Calu3 (cell line): ENCODE measurements at regions not wholly inside any gene's neighbourhood (a gene's known extent, or its start where the extent isn't known, plus 50 kb on each side); places are given as distances from the start of the nearest gene placed in this dataset.

Experiments used
- BruUV-seq: library from RNA; stranded (reverse); fragments of 400-500 nt; replicated peaks from 2 replicates; lab custom pipeline; 2021; lab: Mats Ljungman, UMichigan
- CTCF ChIA-PET: fragments of 300-600 bp; sonication (Branson Sonifier 250); formaldehyde crosslinking; loops from one replicate; lab custom pipeline; 2022; ENCODE audit warnings: antibody characterized with exemption; lab: Charles Lee
- DNase-seq: peaks from one replicate; pipeline ENCODE4 v3.0.0; 2022
- H3K27ac Mint-ChIP-seq: one replicate; pipeline ENCODE4 v1.8.0; 2022; ENCODE audit warnings: mixed read lengths; ENCODE audit not compliant: unreplicated experiment
- H3K27me3 Mint-ChIP-seq: one replicate; pipeline ENCODE4 v1.8.0; 2022; ENCODE audit warnings: mixed read lengths; ENCODE audit not compliant: unreplicated experiment
- H3K36me3 Mint-ChIP-seq: one replicate; pipeline ENCODE4 v1.8.0; 2022; ENCODE audit warnings: mild to moderate bottlenecking, moderate library complexity, mixed read lengths; ENCODE audit not compliant: insufficient read depth, unreplicated experiment
- H3K4me1 Mint-ChIP-seq: one replicate; pipeline ENCODE4 v1.8.0; 2022; ENCODE audit warnings: mild to moderate bottlenecking, low read depth, mixed read lengths; ENCODE audit not compliant: unreplicated experiment
- H3K4me3 Mint-ChIP-seq: one replicate; pipeline ENCODE4 v1.8.0; 2022; ENCODE audit warnings: mild to moderate bottlenecking, low read depth, moderate library complexity, mixed read lengths; ENCODE audit not compliant: unreplicated experiment
- H3K9me3 Mint-ChIP-seq: one replicate; pipeline ENCODE4 v1.8.0; 2022; ENCODE audit warnings: low read depth, mixed read lengths; ENCODE audit not compliant: unreplicated experiment
- intact Hi-C: fragments of 100-400 bp; cut with micrococcal nuclease; formaldehyde crosslinking; loops from one replicate; pipeline ENCODE4 v1.10.0; 2022; ENCODE audit not compliant: unreplicated experiment
- TF ChIP-seq, protein P1 (sequence below): fragments of 200-600 bp; IDR thresholded peaks from one replicate; pipeline ENCODE4 v1.8.0; 2022; ENCODE audit warnings: antibody characterized with exemption; ENCODE audit not compliant: unreplicated experiment

DNA sequence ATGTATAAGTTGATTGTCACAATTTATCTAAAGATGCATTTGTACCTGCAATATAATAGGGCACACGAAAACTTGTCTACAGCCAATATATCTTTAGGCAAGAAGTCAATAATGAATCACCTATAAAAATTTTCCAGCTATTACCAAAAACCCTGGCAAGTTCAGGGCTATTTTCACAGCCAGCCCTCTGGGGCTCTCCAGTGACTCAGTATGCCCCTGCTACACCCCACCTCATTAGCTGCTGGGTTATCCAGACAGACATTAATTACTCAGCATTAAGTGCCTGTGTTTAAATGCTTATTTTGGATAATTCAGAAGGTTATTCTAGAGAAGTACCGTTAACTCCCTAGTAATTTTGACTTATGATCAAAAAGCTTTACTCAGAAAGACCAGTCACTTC lies 220.2 kb downstream of the TBX15 start:
- no peak overlapping the region for H3K27ac Mint-ChIP-seq
- BruUV-seq = no TSS peak
- no peaks in the 10 kb centered on the region for H3K4me1 Mint-ChIP-seq
- no peaks in the 10 kb centered on the region for H3K36me3 Mint-ChIP-seq
- intact Hi-C loops = no loop called here
- no peaks in the 10 kb centered on the region for H3K27me3 Mint-ChIP-seq
- H3K4me3 Mint-ChIP-seq = no peak overlapping the region
- CTCF ChIA-PET = no interaction called here
- TF ChIP-seq, protein P1, sequence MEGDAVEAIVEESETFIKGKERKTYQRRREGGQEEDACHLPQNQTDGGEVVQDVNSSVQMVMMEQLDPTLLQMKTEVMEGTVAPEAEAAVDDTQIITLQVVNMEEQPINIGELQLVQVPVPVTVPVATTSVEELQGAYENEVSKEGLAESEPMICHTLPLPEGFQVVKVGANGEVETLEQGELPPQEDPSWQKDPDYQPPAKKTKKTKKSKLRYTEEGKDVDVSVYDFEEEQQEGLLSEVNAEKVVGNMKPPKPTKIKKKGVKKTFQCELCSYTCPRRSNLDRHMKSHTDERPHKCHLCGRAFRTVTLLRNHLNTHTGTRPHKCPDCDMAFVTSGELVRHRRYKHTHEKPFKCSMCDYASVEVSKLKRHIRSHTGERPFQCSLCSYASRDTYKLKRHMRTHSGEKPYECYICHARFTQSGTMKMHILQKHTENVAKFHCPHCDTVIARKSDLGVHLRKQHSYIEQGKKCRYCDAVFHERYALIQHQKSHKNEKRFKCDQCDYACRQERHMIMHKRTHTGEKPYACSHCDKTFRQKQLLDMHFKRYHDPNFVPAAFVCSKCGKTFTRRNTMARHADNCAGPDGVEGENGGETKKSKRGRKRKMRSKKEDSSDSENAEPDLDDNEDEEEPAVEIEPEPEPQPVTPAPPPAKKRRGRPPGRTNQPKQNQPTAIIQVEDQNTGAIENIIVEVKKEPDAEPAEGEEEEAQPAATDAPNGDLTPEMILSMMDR = no peak
- DNase-seq = no peak
- peaks cover 6% of the 10 kb centered on the region for H3K9me3 Mint-ChIP-seq

- no peak overlapping the region for H3K4me3 Mint-ChIP-seq
- no peak for DNase-seq
- TF ChIP-seq, protein P1 = no peak
- H3K36me3 Mint-ChIP-seq = no peaks in the 10 kb centered on the region
- no peaks in the 10 kb centered on the region for H3K4me1 Mint-ChIP-seq
- no TSS peak for BruUV-seq
- CTCF ChIA-PET = no interaction called here
- H3K27me3 Mint-ChIP-seq = no peaks in the 10 kb centered on the region
- no peaks in the 10 kb centered on the region for H3K9me3 Mint-ChIP-seq
- intact Hi-C loops = no loop called here
- no peak overlapping the region for H3K27ac Mint-ChIP-seq
Measured at GRCh38 chr1:118753976-118754375, 234.2 kb downstream of the TBX15 start.

GRCh38 chr1:118751166-118751565 lies 237.0 kb downstream of the TBX15 start:
- H3K4me1 Mint-ChIP-seq = no peaks in the 10 kb centered on the region
- H3K27ac Mint-ChIP-seq = no peak overlapping the region
- H3K36me3 Mint-ChIP-seq = no peaks in the 10 kb centered on the region
- H3K27me3 Mint-ChIP-seq = no peaks in the 10 kb centered on the region
- intact Hi-C loops = no loop called here
- TF ChIP-seq, protein P1 = no peak
- CTCF ChIA-PET = no interaction called here
- no TSS peak for BruUV-seq
- DNase-seq = no peak
- peaks cover 6% of the 10 kb centered on the region for H3K9me3 Mint-ChIP-seq
- no peak overlapping the region for H3K4me3 Mint-ChIP-seq

DNA sequence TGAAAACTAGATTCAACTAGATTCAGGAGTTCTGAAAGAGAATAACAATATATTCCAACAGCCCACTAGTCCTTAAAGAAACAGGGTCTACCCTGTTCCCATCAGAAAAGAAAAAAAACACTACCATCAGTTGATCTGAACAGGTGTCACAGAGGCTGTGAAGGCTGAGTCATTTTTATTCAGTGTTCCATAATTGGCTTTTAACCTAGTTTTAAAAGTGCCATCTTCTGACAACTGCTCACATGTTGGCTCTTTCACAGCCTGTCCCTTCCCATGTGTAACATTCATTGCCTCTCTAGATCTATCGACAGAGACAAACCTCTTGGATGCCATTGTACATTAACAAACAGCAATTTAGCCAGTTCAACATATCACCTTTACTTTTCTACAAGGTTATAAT lies 243.7 kb downstream of the TBX15 start:
- no peaks in the 10 kb centered on the region for H3K4me1 Mint-ChIP-seq
- intact Hi-C loops = no loop called here
- no peak overlapping the region for H3K27ac Mint-ChIP-seq
- H3K27me3 Mint-ChIP-seq = no peaks in the 10 kb centered on the region
- BruUV-seq = no TSS peak
- H3K9me3 Mint-ChIP-seq = peaks cover 6% of the 10 kb centered on the region
- CTCF ChIA-PET = no interaction called here
- no peak overlapping the region for H3K4me3 Mint-ChIP-seq
- TF ChIP-seq, protein P1 = no peak
- no peak for DNase-seq
- no peaks in the 10 kb centered on the region for H3K36me3 Mint-ChIP-seq
